Parathyroid adenoma (tissue), 2 donors: ENCODE measurements at regions not wholly inside any gene's neighbourhood (a gene's known extent, or its start where the extent isn't known, plus 50 kb on each side); places are given as distances from the start of the nearest gene placed in this dataset.
"Not testable (repeated sequence)": the region's sequence is repeated elsewhere in the genome, so short reads cannot be mapped to it uniquely, and the experiment has no call there.

Experiments
- H2AFZ ChIP-seq: fragments of 300-600 bp; sonication (generic); one replicate; pipeline ENCODE4 v1.7.0; 2017; ENCODE audit warnings: antibody characterized with exemption, mild to moderate bottlenecking
- H3K27ac ChIP-seq: fragments of 300-600 bp; sonication (generic); one replicate; pipeline ENCODE4 v1.7.0; 2017
- H3K27me3 ChIP-seq: fragments of 300-600 bp; sonication (generic); one replicate; pipeline ENCODE4 v1.7.0; 2017; ENCODE audit warnings: low read length; ENCODE audit not compliant: control insufficient read depth, insufficient read depth
- H3K36me3 ChIP-seq: fragments of 300-600 bp; sonication (generic); one replicate; pipeline ENCODE4 v1.7.0; 2017; ENCODE audit warnings: low read length; ENCODE audit not compliant: control insufficient read depth, insufficient read depth
- H3K4me1 ChIP-seq: fragments of 300-600 bp; sonication (generic); one replicate; pipeline ENCODE4 v1.7.0; 2017; ENCODE audit warnings: control low read depth
- H3K4me2 ChIP-seq: fragments of 300-600 bp; sonication (generic); one replicate; pipeline ENCODE4 v1.7.0; 2017; ENCODE audit warnings: low read length
- H3K4me3 ChIP-seq: fragments of 300-600 bp; sonication (generic); one replicate; pipeline ENCODE4 v1.7.0; 2017; ENCODE audit warnings: low read depth, low read length
- H3K79me2 ChIP-seq: fragments of 300-600 bp; sonication (generic); one replicate; pipeline ENCODE4 v1.7.0; 2017; ENCODE audit warnings: control low read depth
- H3K9ac ChIP-seq: fragments of 300-600 bp; sonication (generic); one replicate; pipeline ENCODE4 v1.7.0; 2017; ENCODE audit warnings: mild to moderate bottlenecking
- H3K9me3 ChIP-seq: fragments of 300-600 bp; sonication (generic); one replicate; pipeline ENCODE4 v1.7.0; 2017; ENCODE audit warnings: low read length; ENCODE audit not compliant: control insufficient read depth
- TF ChIP-seq, protein P1 (sequence below): fragments of 300-600 bp; sonication (generic); IDR thresholded peaks from one replicate; pipeline ENCODE4 v1.7.0; 2017; ENCODE audit warnings: antibody characterized with exemption, mild to moderate bottlenecking
- donor health status: primary hyperparathyroidism.

DNA sequence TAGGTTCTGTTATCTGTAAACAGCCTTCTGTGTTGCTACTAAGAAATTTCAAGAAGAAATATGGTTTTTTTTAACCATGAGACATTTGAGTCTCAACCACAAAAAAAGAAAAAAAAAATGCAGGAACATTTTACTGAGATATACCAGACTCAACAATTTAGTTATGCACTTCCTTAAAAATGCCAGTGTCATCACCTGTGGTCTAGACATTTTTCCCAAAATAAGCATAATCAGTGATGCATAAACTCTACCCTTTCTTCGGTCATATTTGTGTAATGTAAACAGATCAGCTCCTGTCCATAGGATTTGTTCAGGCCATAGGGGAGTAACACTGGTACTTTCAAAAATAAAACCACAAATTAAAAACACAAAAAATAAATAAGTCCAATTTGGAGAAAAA is 122.6 kb upstream of the TNFSF4 start:
- H3K9me3 ChIP-seq: no peaks in the 10 kb centered on the region
- H3K9ac ChIP-seq: no peak overlapping the region
- no peaks in the 10 kb centered on the region for H3K79me2 ChIP-seq
- H3K4me2 ChIP-seq: no peak overlapping the region
- H3K27ac ChIP-seq: no peak overlapping the region
- H3K36me3 ChIP-seq: no peaks in the 10 kb centered on the region
- no peaks in the 10 kb centered on the region for H3K4me1 ChIP-seq
- H3K27me3 ChIP-seq: no peaks in the 10 kb centered on the region
- TF ChIP-seq, protein P1, sequence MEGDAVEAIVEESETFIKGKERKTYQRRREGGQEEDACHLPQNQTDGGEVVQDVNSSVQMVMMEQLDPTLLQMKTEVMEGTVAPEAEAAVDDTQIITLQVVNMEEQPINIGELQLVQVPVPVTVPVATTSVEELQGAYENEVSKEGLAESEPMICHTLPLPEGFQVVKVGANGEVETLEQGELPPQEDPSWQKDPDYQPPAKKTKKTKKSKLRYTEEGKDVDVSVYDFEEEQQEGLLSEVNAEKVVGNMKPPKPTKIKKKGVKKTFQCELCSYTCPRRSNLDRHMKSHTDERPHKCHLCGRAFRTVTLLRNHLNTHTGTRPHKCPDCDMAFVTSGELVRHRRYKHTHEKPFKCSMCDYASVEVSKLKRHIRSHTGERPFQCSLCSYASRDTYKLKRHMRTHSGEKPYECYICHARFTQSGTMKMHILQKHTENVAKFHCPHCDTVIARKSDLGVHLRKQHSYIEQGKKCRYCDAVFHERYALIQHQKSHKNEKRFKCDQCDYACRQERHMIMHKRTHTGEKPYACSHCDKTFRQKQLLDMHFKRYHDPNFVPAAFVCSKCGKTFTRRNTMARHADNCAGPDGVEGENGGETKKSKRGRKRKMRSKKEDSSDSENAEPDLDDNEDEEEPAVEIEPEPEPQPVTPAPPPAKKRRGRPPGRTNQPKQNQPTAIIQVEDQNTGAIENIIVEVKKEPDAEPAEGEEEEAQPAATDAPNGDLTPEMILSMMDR: no peak
- H2AFZ ChIP-seq: no peak overlapping the region
- H3K4me3 ChIP-seq: no peak overlapping the region

DNA sequence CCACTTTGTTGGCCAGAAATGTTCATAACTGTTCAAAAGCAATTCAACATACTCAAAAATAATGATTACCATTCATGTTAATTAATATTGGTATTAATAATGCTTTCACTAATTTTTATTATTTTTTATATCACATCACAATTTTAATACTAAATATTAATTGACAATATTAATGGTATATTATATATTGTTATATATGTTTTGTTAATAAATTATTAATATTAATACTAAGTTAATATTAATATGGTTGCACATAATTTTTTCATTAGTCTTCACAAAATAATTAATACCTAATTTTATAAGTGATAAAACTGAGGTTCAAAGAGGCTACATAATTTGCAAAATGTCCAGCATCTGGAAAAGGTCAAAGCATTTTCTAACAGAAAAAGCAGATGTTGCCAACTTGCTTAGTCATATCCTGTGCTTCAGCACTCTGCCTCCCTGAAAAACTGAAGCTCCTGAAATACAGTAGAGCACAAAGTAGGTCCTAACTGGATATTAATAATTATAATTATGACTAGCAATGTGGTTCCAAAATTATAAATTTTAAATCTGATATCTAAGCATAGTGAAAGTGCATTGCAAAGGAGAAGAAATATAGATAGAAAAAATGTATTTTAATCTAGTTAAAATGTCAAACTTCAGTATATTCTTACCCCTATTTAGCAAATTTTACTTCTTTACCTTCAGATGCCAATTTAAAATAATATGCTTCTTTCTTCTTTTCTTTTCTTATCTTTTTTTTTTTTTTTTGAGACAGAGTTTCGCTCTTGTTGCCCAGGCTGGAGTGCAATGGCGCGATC is 123.2 kb upstream of the TNFSF4 start:
- no peak overlapping the region for H2AFZ ChIP-seq
- H3K9me3 ChIP-seq: no peaks in the 10 kb centered on the region
- no peaks in the 10 kb centered on the region for H3K36me3 ChIP-seq
- no peak overlapping the region for H3K4me3 ChIP-seq
- H3K4me2 ChIP-seq: no peak overlapping the region
- no peaks in the 10 kb centered on the region for H3K4me1 ChIP-seq
- H3K27ac ChIP-seq: no peak overlapping the region
- TF ChIP-seq, protein P1: no peak
- H3K9ac ChIP-seq: no peak overlapping the region
- H3K79me2 ChIP-seq: no peaks in the 10 kb centered on the region
- no peaks in the 10 kb centered on the region for H3K27me3 ChIP-seq

DNA sequence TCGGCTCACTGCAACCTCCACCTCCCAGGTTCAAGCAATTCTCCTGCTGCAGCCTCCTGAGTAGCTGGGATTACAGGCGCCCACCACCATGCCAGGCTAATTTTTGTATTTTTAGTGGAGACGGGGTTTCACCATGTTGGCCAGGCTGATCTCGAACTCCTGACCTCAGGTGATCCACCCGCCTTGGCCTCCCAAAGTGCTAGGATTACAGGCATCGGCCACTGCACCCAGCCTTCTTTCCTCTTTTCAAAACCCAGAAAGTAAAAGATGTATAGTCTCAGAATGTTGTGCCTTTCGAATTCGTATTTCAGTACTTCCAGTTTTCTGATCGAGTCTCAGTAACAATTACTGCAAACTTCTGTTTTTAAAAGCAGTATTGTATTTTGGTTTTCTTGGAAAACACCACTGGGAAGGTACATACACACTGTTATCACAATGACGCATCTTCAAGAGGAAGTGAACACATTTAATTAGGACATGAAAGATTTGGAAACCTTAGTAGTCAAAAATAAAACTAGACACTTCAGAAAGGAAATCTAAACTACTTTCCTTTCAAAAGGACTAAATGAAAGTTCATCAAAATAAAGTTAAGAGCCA is 123.9 kb upstream of the TNFSF4 start:
- H3K27ac ChIP-seq, H3K9ac ChIP-seq, H3K4me3 ChIP-seq: not testable (repeated sequence)

DNA sequence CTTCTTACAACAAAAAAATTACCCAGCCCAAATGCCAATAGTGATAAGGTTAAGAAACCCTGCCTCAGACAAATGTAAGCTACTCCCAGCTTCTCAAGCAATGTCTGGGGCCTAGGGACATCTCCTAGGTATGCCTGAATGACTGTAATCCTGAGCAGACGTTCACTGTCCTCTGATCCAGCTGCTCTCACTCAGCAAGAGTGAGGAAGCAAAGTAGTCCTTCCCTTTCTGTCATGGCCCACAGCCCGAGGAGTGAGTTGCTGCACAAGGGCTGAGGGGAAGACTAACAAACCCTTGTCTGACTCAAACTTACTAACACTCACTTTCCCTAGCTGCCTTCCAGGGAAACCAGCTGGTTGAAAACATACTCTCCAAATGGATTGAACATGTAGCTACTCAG is 124.9 kb upstream of the TNFSF4 start:
- Histone ChIP-seq H3K9me3 (no peaks in the 10 kb centered on the region), H3K79me2 (no peaks in the 10 kb centered on the region), H3K4me1 (no peaks in the 10 kb centered on the region), H3K27me3 (no peaks in the 10 kb centered on the region), H3K27ac (no peak overlapping the region), H3K36me3 (no peaks in the 10 kb centered on the region), H3K4me3 (no peak overlapping the region), H2AFZ (no peak overlapping the region), H3K9ac (no peak overlapping the region), H3K4me2 (no peak overlapping the region)
- TF ChIP-seq, protein P1: no peak

More for the DNA sequence above, 123.9 kb upstream of the TNFSF4 start:
- not testable (repeated sequence) for H3K9me3 ChIP-seq, H3K36me3 ChIP-seq, H3K4me2 ChIP-seq, H3K27me3 ChIP-seq, H3K4me1 ChIP-seq, H3K79me2 ChIP-seq, H2AFZ ChIP-seq

DNA sequence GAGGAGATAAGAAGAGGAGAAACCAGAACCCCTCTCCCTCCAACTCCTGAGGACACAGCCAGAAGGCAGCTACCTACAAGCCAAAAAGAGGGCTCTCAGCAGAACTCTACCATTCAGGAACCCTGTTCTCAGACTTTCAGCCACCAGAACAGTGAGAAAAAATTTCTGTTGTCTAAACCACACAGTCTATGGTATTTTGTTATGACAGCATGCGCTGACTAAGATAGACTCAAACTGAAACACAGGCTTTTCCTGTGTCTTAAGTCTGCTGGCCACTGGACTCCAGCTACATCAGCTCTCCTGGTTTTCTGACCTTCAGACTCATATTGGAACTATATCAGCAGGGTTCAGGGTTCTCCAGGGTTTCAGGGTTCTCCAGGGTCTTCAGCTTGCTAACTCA is 126.5 kb upstream of the TNFSF4 start:
- Histone ChIP-seq H2AFZ (no peak overlapping the region), H3K27ac (no peak overlapping the region), H3K79me2 (no peaks in the 10 kb centered on the region), H3K4me2 (no peak overlapping the region), H3K27me3 (no peaks in the 10 kb centered on the region), H3K4me1 (no peaks in the 10 kb centered on the region), H3K36me3 (no peaks in the 10 kb centered on the region), H3K9me3 (no peaks in the 10 kb centered on the region), H3K4me3 (no peak overlapping the region), H3K9ac (no peak overlapping the region)
- TF ChIP-seq, protein P1: no peak
